ENCODE measurements at regions not wholly inside any gene's neighbourhood (a gene's known extent, or its start where the extent isn't known, plus 50 kb on each side); places are given as distances from the start of the nearest gene placed in this dataset.
"Not testable (repeated sequence)": the region's sequence is repeated elsewhere in the genome, so short reads cannot be mapped to it uniquely, and the experiment has no call there.

GRCh38 chr16:73142053-73142854 lies 94.3 kb upstream of the ZFHX3 start:
- no peak for DNase-seq

DNA sequence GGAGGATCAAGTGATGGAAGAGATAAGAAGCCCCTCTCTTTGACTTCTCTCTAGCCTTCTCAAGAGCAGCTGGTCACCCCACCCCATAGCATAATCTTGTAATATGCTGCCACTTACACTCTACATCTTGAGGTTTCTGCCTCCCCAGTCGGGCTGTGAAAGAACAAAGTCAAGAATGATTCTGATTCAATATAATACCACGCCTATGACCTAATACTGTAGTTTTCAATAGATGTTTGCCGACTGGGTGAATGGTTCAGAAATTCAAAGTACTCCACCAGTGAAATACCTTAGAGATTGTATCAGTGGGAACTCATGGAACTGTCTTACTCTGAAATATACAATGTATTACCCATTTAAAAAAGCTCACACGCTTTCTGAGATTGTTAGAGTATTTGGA lies 93.0 kb upstream of the ZFHX3 start:
- DNase-seq, result no peak

GRCh38 chr16:73131156-73131862 lies 83.4 kb upstream of the ZFHX3 start:
- DNase-seq, result no peak

DNA sequence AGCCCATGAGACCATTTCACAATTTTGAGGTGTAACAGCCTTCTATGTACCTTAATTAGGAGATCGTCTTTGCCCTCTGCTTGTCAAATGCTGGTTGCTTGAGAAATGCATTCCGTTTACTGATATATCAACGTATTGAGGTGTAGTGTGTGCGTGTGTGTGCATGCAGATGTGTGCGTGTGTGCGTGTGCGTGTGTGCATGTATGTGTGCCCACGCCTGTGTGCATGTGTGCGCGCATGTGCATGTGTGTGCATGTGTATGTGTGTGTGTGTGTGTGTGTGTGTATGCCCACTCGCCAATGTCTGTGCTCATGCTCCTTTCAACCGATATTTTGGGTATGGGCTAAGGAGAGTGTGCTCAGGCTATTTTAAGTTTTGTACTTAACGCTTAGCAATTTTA lies 81.5 kb upstream of the ZFHX3 start:
- no peak for DNase-seq

- no peak for DNase-seq
These were observed 78.6 kb upstream of the ZFHX3 start for GRCh38 chr16:73126525-73126853.

DNA sequence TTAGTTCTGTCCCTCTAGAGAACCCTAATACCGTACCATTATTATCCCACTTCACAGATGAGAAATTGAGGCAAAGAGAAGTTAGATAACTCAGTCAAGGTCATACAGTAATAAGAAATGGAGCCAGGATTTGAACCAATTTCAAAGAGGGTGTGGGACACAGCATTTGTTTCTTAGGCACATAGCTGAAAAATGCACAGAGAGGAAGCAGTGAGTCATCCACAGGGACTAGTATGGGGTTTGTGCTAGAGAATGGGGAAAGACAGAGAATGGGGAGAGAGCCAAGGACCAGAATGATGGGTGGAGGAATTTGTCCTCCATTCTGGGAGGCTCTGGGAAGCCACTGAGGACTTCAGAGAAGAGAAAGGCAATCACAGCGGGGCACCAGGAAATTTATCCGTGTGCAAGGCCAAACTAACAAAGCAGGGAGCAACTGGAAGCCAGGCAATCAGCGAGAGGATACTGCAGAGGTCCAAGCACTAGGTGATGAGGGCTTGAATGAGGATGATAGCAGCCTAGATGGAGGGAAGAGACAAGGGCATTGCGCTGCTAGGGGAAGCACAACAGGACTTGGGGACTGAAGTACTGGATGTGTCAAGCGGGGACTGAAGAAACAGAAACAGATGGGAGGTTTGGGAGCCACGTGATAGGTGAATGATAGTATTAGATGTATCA lies 78.1 kb upstream of the ZFHX3 start:
- DNase-seq, result no peak

DNA sequence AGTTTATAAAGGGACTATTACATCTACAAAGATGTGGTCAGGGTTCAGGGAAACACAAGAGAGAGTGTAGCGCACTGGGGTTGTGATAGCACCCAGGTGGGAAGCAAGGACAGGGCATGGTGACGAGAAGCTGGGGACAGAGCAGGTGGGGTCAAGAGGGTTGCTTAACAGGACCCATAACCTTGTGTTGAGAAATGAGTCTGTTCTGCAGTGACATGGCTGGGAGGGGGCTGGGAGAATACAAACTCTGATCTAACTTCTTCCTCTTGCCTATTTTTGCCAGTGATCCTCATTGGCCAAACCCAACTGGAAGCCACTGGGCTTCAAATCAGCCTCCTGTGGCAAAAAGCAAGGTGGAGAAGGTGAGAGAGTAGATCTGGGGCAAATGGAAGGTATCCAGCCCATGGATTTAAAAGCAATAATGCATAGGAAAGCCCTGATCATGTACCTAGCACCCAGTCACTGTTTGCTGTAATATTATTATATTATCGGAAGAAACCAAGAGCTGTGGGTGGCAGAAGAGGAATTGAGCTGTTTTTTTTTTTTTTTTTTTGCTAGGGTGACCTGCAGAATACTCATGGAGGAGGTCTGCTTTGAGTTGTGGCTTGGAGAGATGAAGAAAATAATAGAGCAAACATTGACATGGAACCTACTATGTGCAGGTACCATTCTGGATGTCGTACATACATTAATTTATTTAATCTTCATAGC lies 76.9 kb upstream of the ZFHX3 start:
- no peak for DNase-seq

DNA sequence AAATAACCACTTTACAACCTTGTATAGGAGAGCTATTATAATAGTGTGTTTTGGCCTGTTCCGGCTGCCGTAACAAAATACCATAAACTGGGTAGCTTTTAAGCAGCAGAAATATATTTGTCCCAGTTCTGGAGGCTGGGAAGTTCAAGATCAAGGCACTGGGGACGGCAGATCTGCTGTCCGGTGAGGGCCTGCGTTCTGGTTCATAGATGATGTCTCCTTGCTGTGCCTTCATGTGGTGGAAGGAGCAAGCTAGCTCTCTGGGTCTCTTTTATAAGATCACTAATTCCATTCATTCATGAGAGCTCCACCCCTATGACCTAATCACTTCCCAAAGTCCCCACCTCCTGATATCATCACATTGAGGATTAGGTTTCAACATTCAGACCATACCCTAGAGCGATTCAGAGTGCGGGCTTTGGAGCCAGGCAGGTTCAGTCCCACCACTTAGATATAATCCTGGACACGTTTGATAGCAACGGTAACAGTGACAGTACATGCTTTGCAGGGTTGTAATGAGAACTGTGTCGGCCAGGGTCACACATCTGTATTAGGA lies 76.2 kb upstream of the ZFHX3 start:
- no peak for DNase-seq

DNA sequence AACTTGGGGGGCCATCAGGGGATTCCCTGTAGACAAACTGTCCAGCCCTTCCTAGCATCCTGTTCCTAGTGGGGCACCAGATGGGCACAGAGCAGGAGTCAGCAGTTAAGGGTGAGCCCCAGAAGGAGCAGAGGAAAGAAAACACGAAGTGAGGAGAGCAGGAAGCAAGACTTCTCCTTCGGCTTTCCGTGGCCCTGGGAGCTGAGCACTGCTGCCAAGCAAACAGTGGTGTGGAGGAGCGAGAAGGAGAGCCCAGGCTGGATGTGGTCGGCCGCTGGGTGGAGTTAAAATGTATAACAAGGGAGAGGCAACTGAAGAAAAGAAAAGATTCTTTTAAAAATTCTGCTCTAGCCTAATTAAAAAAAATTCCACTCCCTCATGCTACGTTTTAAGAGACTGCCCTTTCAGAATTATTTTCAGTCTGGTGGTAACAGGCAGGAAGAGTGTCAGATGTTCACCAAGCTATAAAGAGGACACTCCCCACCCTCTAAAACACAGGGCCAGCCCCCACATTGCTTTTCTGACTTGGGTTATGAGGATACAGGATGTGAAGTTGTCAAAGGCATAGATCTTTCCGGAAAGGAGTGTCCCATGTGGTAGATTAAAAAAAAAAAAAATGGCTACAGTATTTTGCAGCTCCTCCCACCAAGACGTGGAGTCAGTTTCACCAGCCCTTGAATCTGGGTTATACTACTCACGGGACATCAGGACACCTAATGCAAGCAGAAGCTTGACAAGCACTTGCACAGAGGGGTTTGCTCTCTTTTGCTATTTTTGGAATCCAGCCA lies 74.9 kb upstream of the ZFHX3 start:
- DNase-seq, result no peak

DNA sequence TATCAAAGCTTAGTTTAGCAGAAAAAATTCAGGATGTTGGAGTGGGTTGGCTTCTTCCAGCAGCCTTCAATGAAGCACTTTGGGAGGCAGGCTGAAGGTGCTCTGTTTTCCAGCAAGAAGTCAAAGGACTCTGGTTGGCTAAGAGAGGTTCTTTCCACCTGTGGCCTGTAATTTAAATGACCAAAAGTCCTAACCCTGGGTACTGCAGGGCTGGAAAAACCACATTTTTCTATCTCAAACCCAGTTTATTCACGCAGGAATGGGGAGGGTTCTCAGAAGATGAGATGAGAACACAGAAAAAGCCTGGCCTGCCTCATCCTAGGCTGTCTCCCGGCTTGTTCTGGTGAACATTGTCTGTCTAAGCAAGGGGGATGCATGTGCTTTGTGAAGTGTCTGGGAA lies 68.6 kb upstream of the ZFHX3 start:
- no peak for DNase-seq

- DNase-seq, result no peak
These were observed 65.4 kb upstream of the ZFHX3 start for GRCh38 chr16:73113336-73113735.

DNA sequence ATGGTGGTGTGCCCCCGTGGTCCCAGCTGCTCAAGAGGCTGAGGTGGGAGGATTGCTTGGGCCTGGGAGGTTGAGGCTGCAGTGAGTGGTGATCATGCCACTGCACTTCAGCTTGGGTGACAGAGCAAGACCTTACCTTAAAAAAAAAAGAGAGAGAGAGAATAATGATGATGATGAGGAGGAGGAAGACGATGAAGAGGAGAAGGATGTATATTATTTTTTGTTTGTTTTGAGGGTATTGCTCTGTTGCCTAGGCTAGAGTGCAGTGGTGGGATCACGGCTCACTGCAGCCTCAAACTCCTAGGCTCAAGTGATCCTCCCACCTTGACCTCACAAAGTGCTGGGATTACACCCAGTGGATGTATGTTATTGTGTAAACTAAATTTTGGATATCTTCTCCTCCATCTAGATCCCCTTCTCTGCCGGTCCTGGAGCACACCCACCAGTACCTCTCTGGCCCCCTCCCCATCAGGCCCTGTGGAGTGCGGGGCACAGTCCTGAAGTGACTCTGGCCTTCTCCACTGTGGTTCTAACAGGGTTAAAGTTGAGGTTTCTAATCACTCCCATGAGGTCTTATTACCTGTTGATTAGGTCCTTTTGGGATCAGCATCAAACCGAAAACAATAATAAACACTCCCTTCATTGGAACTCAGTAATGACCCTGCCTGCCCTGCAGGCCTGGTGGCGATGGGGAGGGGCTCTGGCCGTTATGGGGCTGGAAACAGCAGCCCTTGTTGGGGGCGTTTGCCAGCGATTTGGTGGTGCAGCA lies 60.5 kb upstream of the ZFHX3 start:
- no peak for DNase-seq

DNA sequence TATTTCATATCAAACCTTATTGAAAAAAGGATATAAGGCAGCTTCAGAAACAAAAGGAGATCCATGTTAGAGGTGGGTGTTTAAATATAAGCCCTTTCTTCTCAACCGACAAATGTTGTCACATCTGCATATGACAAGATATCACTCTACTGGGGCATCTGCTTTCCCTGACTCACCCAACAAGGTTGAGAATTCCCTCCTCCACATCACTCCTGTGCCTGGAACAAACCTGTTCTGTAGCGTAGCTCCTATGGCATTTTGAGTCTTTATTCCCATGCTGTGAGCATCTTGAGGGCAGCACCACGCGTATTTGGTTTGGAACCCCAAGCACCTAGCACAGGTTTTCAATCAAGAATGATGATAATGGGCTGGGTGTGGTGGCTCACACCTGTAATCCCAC lies 59.4 kb upstream of the ZFHX3 start:
- DNase-seq, result no peak

GRCh38 chr16:73106329-73107034 lies 58.6 kb upstream of the ZFHX3 start:
- DNase-seq, result no peak

- DNase-seq, result no peak
These were observed 53.6 kb upstream of the ZFHX3 start for GRCh38 chr16:73101568-73101967.

DNA sequence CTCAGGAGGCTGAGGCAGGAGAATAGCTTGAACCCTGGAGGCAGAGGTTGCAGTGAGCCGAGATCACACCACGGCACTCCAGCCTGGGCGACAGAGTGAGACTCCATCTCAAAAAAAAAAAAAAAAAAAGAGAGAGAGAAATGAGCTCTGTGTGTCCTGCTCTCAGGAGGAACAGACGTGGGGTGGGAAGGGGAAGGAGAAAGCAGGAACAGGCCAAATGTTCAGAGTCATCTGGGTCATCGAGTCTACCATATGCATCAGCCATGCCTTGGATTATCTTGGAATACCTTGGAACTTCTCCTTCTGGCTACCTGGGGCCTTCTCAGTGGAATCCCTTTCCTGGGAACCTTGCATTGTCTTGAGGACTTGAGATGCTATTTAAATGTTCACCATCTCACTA lies 51.7 kb upstream of the ZFHX3 start:
- not testable (repeated sequence) for DNase-seq
